Mesendoderm (in vitro differentiated cells): ENCODE measurements at regions not wholly inside any gene's neighbourhood (a gene's known extent, or its start where the extent isn't known, plus 50 kb on each side); places are given as distances from the start of the nearest gene placed in this dataset.
"Not testable (repeated sequence)": the region's sequence is repeated elsewhere in the genome, so short reads cannot be mapped to it uniquely, and the experiment has no call there.

Experiments used
- DNase-seq: peaks from one replicate; pipeline ENCODE4 v3.0.0; 2013
- H2AK5ac ChIP-seq: 2 replicates; pipeline ENCODE4 v1.6.1; 2013; ENCODE audit warnings: low read length, inconsistent platforms
- H2BK120ac ChIP-seq: 2 replicates; pipeline ENCODE4 v1.6.1; 2013; ENCODE audit warnings: low read depth, mild to moderate bottlenecking, low read length, moderate library complexity, mixed read lengths
- H2BK15ac ChIP-seq: replicated peaks from 2 replicates; pipeline ENCODE4 v1.6.1; 2013; ENCODE audit warnings: low read depth, mild to moderate bottlenecking, moderate library complexity
- H2BK5ac ChIP-seq: 2 replicates; pipeline ENCODE4 v1.6.1; 2013; ENCODE audit warnings: low read length, inconsistent platforms
- H3K18ac ChIP-seq: 2 replicates; pipeline ENCODE4 v1.6.1; 2013; ENCODE audit warnings: mild to moderate bottlenecking, low read length, mixed read lengths
- H3K23ac ChIP-seq: one replicate; pipeline ENCODE4 v1.6.1; 2013; ENCODE audit warnings: low read length
- H3K27ac ChIP-seq: 2 replicates; pipeline ENCODE4 v1.5.1; 2013; ENCODE audit warnings: low read depth, mild to moderate bottlenecking, inconsistent platforms, low read length, moderate library complexity
- H3K27me3 ChIP-seq: 2 replicates; pipeline ENCODE4 v1.6.1; 2013; ENCODE audit warnings: low read length, control low read depth, mild to moderate bottlenecking, inconsistent platforms; ENCODE audit not compliant: insufficient read depth, poor library complexity
- H3K36me3 ChIP-seq: 2 replicates; pipeline ENCODE4 v1.6.1; 2013; ENCODE audit warnings: low read length, inconsistent platforms; ENCODE audit not compliant: control insufficient read depth, insufficient read depth
- H3K4ac ChIP-seq: one replicate; pipeline ENCODE4 v1.6.1; 2013; ENCODE audit warnings: low read depth, mild to moderate bottlenecking, low read length, moderate library complexity
- H3K4me1 ChIP-seq: 2 replicates; pipeline ENCODE4 v1.6.1; 2013; ENCODE audit warnings: low read depth, low read length, inconsistent platforms; ENCODE audit not compliant: control insufficient read depth
- H3K4me2 ChIP-seq: 2 replicates; pipeline ENCODE4 v1.6.1; 2013; ENCODE audit warnings: low read length
- H3K4me3 ChIP-seq: 2 replicates; pipeline ENCODE4 v1.5.1; 2013; ENCODE audit warnings: mild to moderate bottlenecking, low read length
- H3K56ac ChIP-seq: one replicate; pipeline ENCODE4 v1.6.1; 2013; ENCODE audit warnings: low read length
- H3K79me1 ChIP-seq: 2 replicates; pipeline ENCODE4 v1.6.1; 2013; ENCODE audit warnings: low read length, inconsistent platforms
- H3K79me2 ChIP-seq: 2 replicates; pipeline ENCODE4 v1.6.1; 2013; ENCODE audit warnings: mild to moderate bottlenecking, low read length; ENCODE audit not compliant: control insufficient read depth, insufficient read depth
- H3K9ac ChIP-seq: 2 replicates; pipeline ENCODE4 v1.6.1; 2013; ENCODE audit warnings: low read length, inconsistent platforms
- H4K5ac ChIP-seq: one replicate; pipeline ENCODE4 v1.6.1; 2013; ENCODE audit warnings: low read length
- H4K8ac ChIP-seq: one replicate; pipeline ENCODE4 v1.6.1; 2013; ENCODE audit warnings: low read depth, mild to moderate bottlenecking, control low read depth, low read length, moderate library complexity
- WGBS: extraction: QIAGEN DNeasy Blood & Tissue Kit; methylation state at CpG from one replicate; pipeline ENCODE4 v1.1.7; 2013; ENCODE audit warnings: low lambda C conversion rate, missing lambda C conversion rate; ENCODE audit not compliant: insufficient coverage; ENCODE audit errors: extremely low coverage; 5-methylcytosine and 5-hydroxymethylcytosine counted together

DNA sequence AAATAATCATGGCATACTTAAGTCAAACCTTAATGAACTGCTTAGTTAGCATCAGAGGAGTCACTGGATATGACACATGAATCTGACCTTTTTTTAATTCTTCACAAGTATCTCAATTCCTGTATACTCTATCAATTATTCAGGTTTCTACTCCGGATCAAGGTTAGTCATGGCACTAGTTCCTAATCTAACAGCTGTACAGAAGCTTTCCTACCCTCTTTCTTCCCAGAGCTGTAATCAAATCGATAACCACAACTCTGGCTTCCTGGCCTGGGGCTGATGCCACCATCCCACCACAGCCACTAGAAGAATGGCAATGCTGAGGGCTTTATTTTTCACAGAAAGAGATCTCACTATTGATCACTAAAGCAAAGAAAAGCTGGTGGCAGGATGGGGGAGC, 718.5 kb downstream of the SMARCA1 start:
- H2BK120ac ChIP-seq, result no peak overlapping the region
- H3K9ac ChIP-seq, result no peak overlapping the region
- H4K8ac ChIP-seq, result no peak overlapping the region
- no peak overlapping the region for H3K18ac ChIP-seq
- H3K4me3 ChIP-seq, result no peak overlapping the region
- WGBS, result no CpG with 5 or more reads among the region's 2 CpGs
- no peaks in the 10 kb centered on the region for H3K36me3 ChIP-seq
- DNase-seq, result no peak
- no peak overlapping the region for H2BK15ac ChIP-seq
- H3K27me3 ChIP-seq, result no peaks in the 10 kb centered on the region
- no peaks in the 10 kb centered on the region for H3K4me1 ChIP-seq
- H4K5ac ChIP-seq, result no peak overlapping the region
- no peak overlapping the region for H2AK5ac ChIP-seq
- H3K79me2 ChIP-seq, result no peaks in the 10 kb centered on the region
- H3K56ac ChIP-seq, result no peak overlapping the region
- H3K23ac ChIP-seq, result no peak overlapping the region
- H3K79me1 ChIP-seq, result no peaks in the 10 kb centered on the region
- no peak overlapping the region for H2BK5ac ChIP-seq
- no peak overlapping the region for H3K4ac ChIP-seq
- H3K4me2 ChIP-seq, result no peak overlapping the region
- H3K27ac ChIP-seq, result no peak overlapping the region

DNA sequence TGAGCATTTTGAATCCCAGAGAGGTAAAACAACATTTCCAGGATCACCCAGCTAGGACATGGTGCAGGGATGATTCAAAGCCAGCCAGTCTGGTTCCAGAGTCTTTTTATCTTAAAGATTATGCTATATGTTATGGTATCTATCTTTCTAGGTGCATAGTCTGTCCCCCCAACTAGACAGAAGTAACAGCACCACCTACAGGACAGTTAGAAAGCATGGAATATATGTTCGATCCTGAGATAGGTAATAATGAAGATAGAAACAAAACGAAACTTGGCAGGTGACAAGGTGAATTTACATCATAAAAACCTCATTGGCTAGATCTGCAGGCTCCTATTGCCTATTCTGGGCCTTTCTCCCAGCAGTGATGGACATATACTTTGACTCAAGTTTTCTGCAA, 723.2 kb downstream of the SMARCA1 start:
- Histone ChIP-seq H3K9ac (no peak overlapping the region), H2AK5ac (no peak overlapping the region), H3K36me3 (no peaks in the 10 kb centered on the region), H3K4me2 (no peak overlapping the region), H3K18ac (no peak overlapping the region), H3K79me2 (no peaks in the 10 kb centered on the region), H3K56ac (no peak overlapping the region), H3K4me1 (no peaks in the 10 kb centered on the region), H2BK5ac (no peak overlapping the region), H3K79me1 (no peaks in the 10 kb centered on the region), H2BK15ac (no peak overlapping the region), H3K23ac (no peak overlapping the region), H4K8ac (no peak overlapping the region), H3K4me3 (no peak overlapping the region), H3K27me3 (no peaks in the 10 kb centered on the region), H3K4ac (no peak overlapping the region), H3K27ac (no peak overlapping the region), H2BK120ac (no peak overlapping the region), H4K5ac (no peak overlapping the region)
- DNase-seq, result peak; percentile 16
- WGBS, result no CpG with 5 or more reads among the region's 2 CpGs

DNA sequence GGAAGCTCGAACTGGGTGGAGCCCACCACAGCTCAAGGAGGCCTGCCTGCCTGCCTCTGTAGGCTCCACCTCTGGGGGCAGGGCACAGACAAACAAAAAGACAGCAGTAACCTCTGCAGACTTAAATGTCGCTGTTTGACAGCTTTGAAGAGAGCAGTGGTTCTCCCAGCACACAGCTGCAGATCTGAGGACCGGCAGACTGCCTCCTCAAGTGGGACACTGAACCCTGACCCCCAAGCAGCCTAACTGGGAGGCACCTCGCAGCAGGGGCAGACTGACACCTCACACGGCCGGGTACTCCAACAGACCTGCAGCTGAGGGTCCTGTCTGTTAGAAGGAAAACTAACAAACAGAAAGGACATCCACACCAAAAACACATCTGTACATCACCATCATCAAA, 730.9 kb upstream of the ACTRT1 start:
- no CpG with 5 or more reads among the region's 6 CpGs for WGBS
- not testable (repeated sequence) for H3K4me1 ChIP-seq, H3K56ac ChIP-seq, DNase-seq, H3K79me2 ChIP-seq, H3K4me2 ChIP-seq, H3K9ac ChIP-seq, H2BK5ac ChIP-seq, H3K18ac ChIP-seq, H3K4me3 ChIP-seq, H4K5ac ChIP-seq, H2BK15ac ChIP-seq, H3K4ac ChIP-seq, H3K27me3 ChIP-seq, H3K27ac ChIP-seq, H3K36me3 ChIP-seq, H2BK120ac ChIP-seq, H3K23ac ChIP-seq, H3K79me1 ChIP-seq, H2AK5ac ChIP-seq, H4K8ac ChIP-seq

DNA sequence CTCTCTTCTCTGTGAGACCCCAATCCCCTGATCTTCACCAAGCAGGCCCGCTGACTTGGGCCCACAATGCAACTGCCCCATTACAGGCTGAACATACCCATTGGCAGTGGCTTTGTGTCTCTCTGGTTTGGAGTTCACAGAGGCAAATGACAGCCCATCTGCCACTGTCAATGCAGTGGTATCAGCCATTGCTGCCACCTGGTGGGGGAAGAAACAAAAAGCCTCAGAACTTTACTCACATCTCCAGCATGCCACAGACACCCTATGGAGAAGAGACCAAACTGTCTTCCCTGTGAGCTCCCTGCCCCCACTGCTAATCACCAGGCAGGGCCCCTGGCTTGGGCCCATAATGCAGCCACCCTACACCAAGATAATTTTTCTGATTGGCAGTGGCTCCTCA, 729.3 kb upstream of the ACTRT1 start:
- Histone ChIP-seq H3K36me3 (no peaks in the 10 kb centered on the region), H3K9ac (no peak overlapping the region), H4K8ac (no peak overlapping the region), H3K4me1 (no peaks in the 10 kb centered on the region), H2AK5ac (no peak overlapping the region), H3K18ac (peak overlapping the region; percentile 68), H3K4me2 (no peak overlapping the region), H3K56ac (peak overlapping the region; percentile 15), H2BK120ac (no peak overlapping the region), H4K5ac (no peak overlapping the region), H3K23ac (no peak overlapping the region), H3K27me3 (no peaks in the 10 kb centered on the region), H3K4ac (no peak overlapping the region), H2BK15ac (peak overlapping the region; percentile 92), H3K4me3 (no peak overlapping the region), H3K27ac (no peak overlapping the region), H3K79me2 (no peaks in the 10 kb centered on the region), H2BK5ac (no peak overlapping the region), H3K79me1 (no peaks in the 10 kb centered on the region)
- DNase-seq, result peak; percentile 83
- no CpG with 5 or more reads among the region's 1 CpG for WGBS

DNA sequence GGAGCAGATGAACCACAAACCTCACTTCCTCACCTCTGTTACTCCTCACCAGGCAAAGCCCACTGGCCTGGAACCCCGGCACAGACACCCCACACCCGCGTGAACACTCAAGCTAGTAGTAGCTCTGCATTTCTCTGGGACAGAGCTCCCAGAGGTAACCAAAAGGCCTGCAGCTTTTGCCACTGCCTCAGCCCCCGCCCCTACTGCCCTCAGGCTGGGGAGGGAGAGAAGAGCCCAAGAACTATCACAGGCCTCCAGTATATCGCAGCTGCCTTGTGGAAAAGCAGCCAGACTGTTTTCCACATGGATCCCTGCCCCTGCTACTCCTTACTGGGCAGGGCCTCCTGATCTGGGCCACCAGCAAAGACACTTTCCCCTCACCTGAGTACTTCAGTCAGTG, 728.7 kb upstream of the ACTRT1 start:
- Histone ChIP-seq H3K4me3 (no peak overlapping the region), H3K4me2 (no peak overlapping the region), H3K4me1 (no peaks in the 10 kb centered on the region), H2AK5ac (no peak overlapping the region), H2BK5ac (no peak overlapping the region), H3K18ac (no peak overlapping the region), H3K27me3 (no peaks in the 10 kb centered on the region), H2BK120ac (no peak overlapping the region), H3K23ac (no peak overlapping the region), H3K79me1 (no peaks in the 10 kb centered on the region), H3K79me2 (no peaks in the 10 kb centered on the region), H4K5ac (no peak overlapping the region), H3K27ac (no peak overlapping the region), H3K4ac (no peak overlapping the region), H3K56ac (peak overlapping the region; percentile 15), H3K36me3 (no peaks in the 10 kb centered on the region), H2BK15ac (no peak overlapping the region), H4K8ac (no peak overlapping the region), H3K9ac (no peak overlapping the region)
- no peak for DNase-seq
- WGBS, result no CpG with 5 or more reads among the region's 5 CpGs

DNA sequence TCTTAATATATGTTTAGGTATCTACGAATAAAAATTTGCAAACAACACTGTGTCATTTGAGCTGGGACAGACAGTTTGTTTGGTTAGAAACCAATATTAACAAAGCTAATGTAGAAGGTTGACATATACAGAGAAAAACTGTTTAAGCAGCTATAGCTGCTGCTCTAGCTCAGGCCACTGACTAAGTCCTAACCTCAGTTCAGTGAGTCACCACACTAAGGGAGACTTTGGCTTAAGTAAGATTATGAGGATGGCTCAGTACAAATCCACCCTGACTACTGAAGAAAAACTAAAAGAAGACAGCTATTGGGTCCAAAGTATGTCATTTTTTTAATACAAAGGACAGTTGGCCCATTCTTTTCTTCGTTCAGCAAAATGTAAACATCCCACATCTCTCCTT, 717.3 kb upstream of the ACTRT1 start:
- no peak overlapping the region for H3K4me2 ChIP-seq
- no peak overlapping the region for H3K56ac ChIP-seq
- H3K36me3 ChIP-seq, result no peaks in the 10 kb centered on the region
- H3K27ac ChIP-seq, result no peak overlapping the region
- no peak overlapping the region for H4K8ac ChIP-seq
- no peak overlapping the region for H2AK5ac ChIP-seq
- H3K79me1 ChIP-seq, result no peaks in the 10 kb centered on the region
- no peaks in the 10 kb centered on the region for H3K27me3 ChIP-seq
- H3K4ac ChIP-seq, result no peak overlapping the region
- no peak overlapping the region for H3K9ac ChIP-seq
- H2BK120ac ChIP-seq, result no peak overlapping the region
- H3K18ac ChIP-seq, result no peak overlapping the region
- H3K4me3 ChIP-seq, result no peak overlapping the region
- H3K79me2 ChIP-seq, result no peaks in the 10 kb centered on the region
- no peak overlapping the region for H4K5ac ChIP-seq
- DNase-seq, result no peak
- no peak overlapping the region for H2BK5ac ChIP-seq
- no peaks in the 10 kb centered on the region for H3K4me1 ChIP-seq
- H2BK15ac ChIP-seq, result no peak overlapping the region
- no CpG with 5 or more reads among the region's 2 CpGs for WGBS
- H3K23ac ChIP-seq, result no peak overlapping the region
